H1 (cell line): ENCODE measurements at regions not wholly inside any gene's neighbourhood (a gene's known extent, or its start where the extent isn't known, plus 50 kb on each side); places are given as distances from the start of the nearest gene placed in this dataset.

ENCODE experiments used
- CTCF ChIA-PET: fragments of 300-600 bp; sonication (Branson Sonifier 250); formaldehyde crosslinking; loops from one replicate; lab custom pipeline; 2021; ENCODE audit not compliant: partially characterized antibody; lab: Charles Lee
- POLR2A ChIA-PET: fragments of 300-600 bp; sonication (Branson Sonifier 250); formaldehyde crosslinking; loops from one replicate; lab custom pipeline; 2021; ENCODE audit warnings: inconsistent platforms; ENCODE audit not compliant: partially characterized antibody; lab: Charles Lee
- DNase-seq, 2 experiments: peaks; one replicate each; pipeline versions ENCODE4 v3.0.0 to v3.0.0-alpha.2; 2010 to 2022; ENCODE audit warnings: low spot score in 2 of 2, low read depth in 1 of 2, mixed read lengths in 1 of 2
- FAIRE-seq: peaks from 2 replicates; lab custom pipeline; 2011; peaks lifted over from hg19 to GRCh38; lab: Jason Lieb, UNC
- H2AFZ ChIP-seq: 2 replicates; pipeline ENCODE4 v1.8.1; 2012; ENCODE audit warnings: low read length, inconsistent platforms
- H2AK5ac ChIP-seq: 2 replicates; pipeline ENCODE4 v1.6.1; 2013; ENCODE audit warnings: low read depth, low read length
- H2BK120ac ChIP-seq: replicated peaks from 2 replicates; pipeline ENCODE3; 2013; ENCODE audit warnings: low read depth, low read length, inconsistent platforms
- H2BK12ac ChIP-seq: 2 replicates; pipeline ENCODE4 v1.6.1; 2013; ENCODE audit warnings: low read depth, low read length
- H2BK15ac ChIP-seq: 2 replicates; pipeline ENCODE4 v1.6.1; 2013; ENCODE audit warnings: low read length
- H2BK20ac ChIP-seq: 2 replicates; pipeline ENCODE4 v1.6.1; 2013; ENCODE audit warnings: low read length
- H2BK5ac ChIP-seq: 2 replicates; pipeline ENCODE4 v1.6.1; 2013; ENCODE audit warnings: low read depth, low read length
- H3K14ac ChIP-seq: 2 replicates; pipeline ENCODE4 v1.6.1; 2013; ENCODE audit warnings: inconsistent platforms; ENCODE audit not compliant: insufficient read length
- H3K18ac ChIP-seq: 2 replicates; pipeline ENCODE4 v1.6.1; 2013; ENCODE audit warnings: low read length; ENCODE audit errors: extremely low read depth
- H3K23ac ChIP-seq: 2 replicates; pipeline ENCODE4 v1.6.1; 2013; ENCODE audit warnings: inconsistent platforms; ENCODE audit not compliant: insufficient read length
- H3K23me2 ChIP-seq: 2 replicates; pipeline ENCODE4 v1.6.1; 2013; ENCODE audit warnings: low read depth, low read length
- H3K27ac ChIP-seq: 2 replicates; pipeline ENCODE4 v1.6.1; 2011; ENCODE audit warnings: low read depth, low read length, inconsistent platforms
- H3K27me3 ChIP-seq, 4 experiments: replicated peaks in 1 of 4; 1 replicate in 1 of 4; 2 replicates in 3 of 4; pipeline versions ENCODE4 v1.6.1 to v1.8.1; 2011 to 2013; ENCODE audit warnings: low read length in 3 of 4, mild to moderate bottlenecking in 3 of 4, inconsistent platforms in 2 of 4, mixed read lengths in 2 of 4, moderate library complexity in 1 of 4; ENCODE audit not compliant: control insufficient read depth in 3 of 4, insufficient read depth in 3 of 4; ENCODE audit errors: extremely low read depth in 1 of 4
- H3K36me3 ChIP-seq, 4 experiments: 2 replicates each; pipeline versions ENCODE4 v1.6.1 to v1.8.1; 2011 to 2013; ENCODE audit warnings: mild to moderate bottlenecking in 4 of 4, low read length in 3 of 4, moderate library complexity in 2 of 4, control low read depth in 1 of 4, inconsistent platforms in 1 of 4; ENCODE audit not compliant: insufficient read depth in 4 of 4, control insufficient read depth in 2 of 4
- H3K4ac ChIP-seq: replicated peaks from 2 replicates; pipeline ENCODE3; 2013; ENCODE audit warnings: low read length, low read depth, mixed read lengths, inconsistent platforms; ENCODE audit not compliant: insufficient read length
- H3K4me1 ChIP-seq, 4 experiments: replicated peaks in 1 of 4; 1 replicate in 1 of 4; 2 replicates in 3 of 4; pipeline versions ENCODE4 v1.6.1 to v1.8.1; 2011 to 2013; ENCODE audit warnings: low read length in 3 of 4, inconsistent platforms in 2 of 4, mixed read lengths in 1 of 4; ENCODE audit not compliant: insufficient read depth in 4 of 4, control insufficient read depth in 3 of 4
- H3K4me2 ChIP-seq, 2 experiments: 2 replicates each; pipeline versions ENCODE4 v1.6.1 to v1.8.1; 2011 to 2013; ENCODE audit warnings: low read depth in 2 of 2, low read length in 2 of 2, control low read depth in 1 of 2, inconsistent platforms in 1 of 2, mild to moderate bottlenecking in 1 of 2; ENCODE audit not compliant: insufficient read depth in 1 of 2
- H3K4me3 ChIP-seq, 4 experiments: fragments of 200-600, 300-600 bp in 1 of 4; sonication (generic), shearing (Covaris generic), sonication (Bioruptor Twin) in 1 of 4; 2 replicates each; pipeline versions ENCODE4 v1.5.1 to v1.8.1; 2011 to 2016; ENCODE audit warnings: low read length in 4 of 4, low read depth in 3 of 4, control low read depth in 2 of 4, inconsistent platforms in 2 of 4, mild to moderate bottlenecking in 2 of 4, mixed read lengths in 1 of 4, moderate library complexity in 1 of 4; ENCODE audit not compliant: insufficient read depth in 2 of 4; ENCODE audit errors: extremely low read depth in 1 of 4
- H3K56ac ChIP-seq: replicated peaks from 2 replicates; pipeline ENCODE3; 2013; ENCODE audit warnings: low read depth, mild to moderate bottlenecking, mixed read lengths, low read length, inconsistent platforms; ENCODE audit not compliant: insufficient read length
- H3K79me1 ChIP-seq: 2 replicates; pipeline ENCODE4 v1.6.1; 2013; ENCODE audit warnings: low read depth, low read length, control low read depth
- H3K79me2 ChIP-seq, 2 experiments: 2 replicates each; pipeline versions ENCODE4 v1.6.1 to v1.8.1; 2012 to 2013; ENCODE audit warnings: low read length in 2 of 2, mild to moderate bottlenecking in 2 of 2, inconsistent platforms in 1 of 2; ENCODE audit not compliant: insufficient read depth in 2 of 2, control insufficient read depth in 1 of 2
- H3K9ac ChIP-seq, 4 experiments: replicated peaks in 1 of 4; 1 replicate in 1 of 4; 2 replicates in 3 of 4; pipeline versions ENCODE4 v1.6.1 to v1.8.1; 2011 to 2013; ENCODE audit warnings: low read depth in 3 of 4, low read length in 3 of 4, control low read depth in 2 of 4, mild to moderate bottlenecking in 2 of 4, moderate library complexity in 2 of 4, inconsistent platforms in 1 of 4; ENCODE audit errors: extremely low read depth in 1 of 4
- H3K9me3 ChIP-seq, 2 experiments: 2 replicates each; pipeline versions ENCODE4 v1.6.1 to v1.8.1; 2012 to 2013; ENCODE audit warnings: mild to moderate bottlenecking in 2 of 2, moderate library complexity in 2 of 2, control low read depth in 1 of 2, inconsistent platforms in 1 of 2, low read depth in 1 of 2, low read length in 1 of 2, mixed read lengths in 1 of 2; ENCODE audit not compliant: insufficient read depth in 2 of 2
- H4K20me1 ChIP-seq, 2 experiments: replicated peaks in 1 of 2; 2 replicates each; pipeline versions ENCODE3 to v1.8.1; 2011 to 2013; ENCODE audit warnings: inconsistent platforms in 2 of 2, low read length in 2 of 2, mild to moderate bottlenecking in 1 of 2; ENCODE audit not compliant: insufficient read depth in 2 of 2, control insufficient read depth in 1 of 2
- H4K5ac ChIP-seq: 2 replicates; pipeline ENCODE4 v1.6.1; 2013; ENCODE audit warnings: low read length, low read depth, mixed read lengths, inconsistent platforms; ENCODE audit not compliant: insufficient read length
- H4K8ac ChIP-seq: 2 replicates; pipeline ENCODE4 v1.8.0; 2013; ENCODE audit warnings: mild to moderate bottlenecking, moderate library complexity, low read length, inconsistent platforms; ENCODE audit not compliant: insufficient read depth; ENCODE audit errors: extremely low read depth
- H4K91ac ChIP-seq: replicated peaks from 2 replicates; pipeline ENCODE3; 2013; ENCODE audit warnings: low read length, mixed read lengths, inconsistent platforms; ENCODE audit not compliant: insufficient read length
- CTCF ChIP-seq, 3 experiments: IDR thresholded peaks; 1 replicate in 2 of 3; 2 replicates in 1 of 3; pipeline versions ENCODE4 v1.5.1 to v1.6.1; 2011; ENCODE audit warnings: low read length in 3 of 3, mild to moderate bottlenecking in 3 of 3, inconsistent platforms in 2 of 3, low read depth in 1 of 3, moderate library complexity in 1 of 3; ENCODE audit not compliant: insufficient read depth in 1 of 3; ENCODE audit errors: control extremely low read depth in 1 of 3
- GTF2F1 ChIP-seq: IDR thresholded peaks from 2 replicates; pipeline ENCODE4 v1.6.1; 2012; ENCODE audit warnings: low read depth, low read length, improper control_type of control experiment, borderline replicate concordance
- RAD21 ChIP-seq, 2 experiments: IDR thresholded peaks in 1 of 2; conservative IDR thresholded peaks in 1 of 2; 2 replicates each; pipeline ENCODE4 v1.6.1; 2011; ENCODE audit warnings: low read depth in 2 of 2, low read length in 2 of 2, improper control_type of control experiment in 1 of 2, inconsistent platforms in 1 of 2, mild to moderate bottlenecking in 1 of 2, moderate library complexity in 1 of 2
- RBBP5 ChIP-seq: IDR thresholded peaks from 2 replicates; pipeline ENCODE4 v1.7.1; 2012; ENCODE audit warnings: low read depth, mild to moderate bottlenecking, inconsistent platforms, low read length, moderate library complexity, borderline replicate concordance
- TEAD4 ChIP-seq: IDR thresholded peaks from 2 replicates; pipeline ENCODE4 v1.6.1; 2012; ENCODE audit warnings: low read depth, low read length, inconsistent platforms, mixed read lengths
- WGBS, 2 experiments: shearing (Covaris generic) in 1 of 2; methylation state at CpG; one replicate each; pipeline versions ENCODE4 v1.1.6 to v1.1.7; 2013 to 2015; ENCODE audit warnings: low lambda C conversion rate in 2 of 2, mixed read lengths in 2 of 2, inconsistent platforms in 1 of 2, low coverage in 1 of 2, missing lambda C conversion rate in 1 of 2; ENCODE audit not compliant: insufficient replicate concordance in 2 of 2, insufficient coverage in 1 of 2, insufficient read length in 1 of 2; ENCODE audit errors: extremely low coverage in 1 of 2, missing lambda C conversion rate in 1 of 2; 5-methylcytosine and 5-hydroxymethylcytosine counted together

- peak; percentile 19 to 94 for DNase-seq
- H3K4me2 ChIP-seq: no peak overlapping the region
- H3K4me3 ChIP-seq: no peak overlapping the region
- FAIRE-seq: peak; percentile 90
- no peak overlapping the region for H2AFZ ChIP-seq
- H3K14ac ChIP-seq: no peak overlapping the region
- no peak overlapping the region for H3K18ac ChIP-seq
- ChIA-PET POLR2A (no interaction called here), CTCF (interaction anchor here (0.7 to 6.9 kb wide), 40 partner anchors 11 to 625 kb away, joined by 3 to 119 read pairs (median 5); no protein-coding TSS in a partner anchor)
- no peak overlapping the region for H3K23ac ChIP-seq
- no peak overlapping the region for H4K5ac ChIP-seq
- H4K8ac ChIP-seq: no peak overlapping the region
- H2BK120ac ChIP-seq: no peak overlapping the region
- WGBS, 2 experiments: 38% methylated on average over 2 of the region's 2 CpGs; no CpG with 5 or more reads in 1 of the 2 experiments
- H3K9me3 ChIP-seq: no peaks in the 10 kb centered on the region
- no peaks in the 10 kb centered on the region for H3K23me2 ChIP-seq
- H3K27me3 ChIP-seq: no peaks in the 10 kb centered on the region
- no peaks in the 10 kb centered on the region for H3K79me1 ChIP-seq
- H2BK5ac ChIP-seq: no peak overlapping the region
- no peak overlapping the region for H2BK12ac ChIP-seq
- no peaks in the 10 kb centered on the region; a peak in 1 of 7 replicates for H3K4me1 ChIP-seq
- no peaks in the 10 kb centered on the region for H3K36me3 ChIP-seq
- no peak overlapping the region for H2BK20ac ChIP-seq
- TF ChIP-seq GTF2F1 (no peak), CTCF (IDR thresholded peaks at IDR 0.05; ENCODE audit: control extremely low read depth in 1 of 3, insufficient read depth in 1 of 3, low read depth in 1 of 3, low read length in 3 of 3) (peak in 2 of 3 experiments; percentile 79 to 85; a peak in 3 of 4 replicates), TEAD4 (peak; percentile 75; the same call in 1 of the 2 replicates), RAD21 (IDR thresholded peaks at IDR 0.05 in 1 of 2, conservative IDR thresholded peaks at IDR 0.05 in 1 of 2; ENCODE audit: low read depth in 2 of 2, low read length in 2 of 2) (peak; percentile 96 to 97), RBBP5 (no peak)
- no peak overlapping the region for H3K4ac ChIP-seq
- no peaks in the 10 kb centered on the region for H3K79me2 ChIP-seq
- H3K27ac ChIP-seq: no peak overlapping the region
- no peak overlapping the region for H2BK15ac ChIP-seq
- no peak overlapping the region for H2AK5ac ChIP-seq
- H3K9ac ChIP-seq: no peak overlapping the region
- H4K91ac ChIP-seq: no peak overlapping the region
- H4K20me1 ChIP-seq: no peaks in the 10 kb centered on the region
- no peak overlapping the region for H3K56ac ChIP-seq
Measured at GRCh38 chr2:42859006-42859552, 66.7 kb upstream of the HAAO start.
